K562 (cell line): ENCODE measurements at regions not wholly inside any gene's neighbourhood (a gene's known extent, or its start where the extent isn't known, plus 50 kb on each side); places are given as distances from the start of the nearest gene placed in this dataset.

Experiments
- LARP7 ChIP-seq: fragments of 450-650 bp; IDR thresholded peaks from 2 replicates; pipeline ENCODE4 v1.6.1; 2016
- NR2C2 ChIP-seq, 2 experiments: fragments of 200-800 bp in 1 of 2; sonication (Bioruptor generic) in 1 of 2; sonication (generic) in 1 of 2; formaldehyde crosslinking in 1 of 2; IDR thresholded peaks; 2 replicates each; pipeline versions ENCODE4 v1.6.1 to v1.8.0; 2016 to 2022; ENCODE audit warnings: mild to moderate bottlenecking in 1 of 2, missing compliant biosample characterization in 1 of 2, missing genetic modification characterization in 1 of 2, missing genetic modification reagents in 1 of 2
- POLR3G ChIP-seq: IDR thresholded peaks from 2 replicates; pipeline ENCODE4 v1.6.1; 2011; ENCODE audit not compliant: insufficient read length, insufficient replicate concordance; ENCODE audit errors: extremely low read depth
- THAP7 ChIP-seq: fragments of 250-450 bp; sonication (Bioruptor Pico); IDR thresholded peaks from 2 replicates; pipeline ENCODE4 v1.5.0; 2021
- ZBTB40 ChIP-seq, 2 experiments: fragments of 450-650 bp in 1 of 2; sonication (generic) in 1 of 2; formaldehyde crosslinking in 1 of 2; IDR thresholded peaks; 2 replicates each; pipeline versions ENCODE4 v1.7.1 to v1.9.0; 2016 to 2022; ENCODE audit warnings: inconsistent platforms in 1 of 2, mild to moderate bottlenecking in 1 of 2, missing genetic modification reagents in 1 of 2

DNA sequence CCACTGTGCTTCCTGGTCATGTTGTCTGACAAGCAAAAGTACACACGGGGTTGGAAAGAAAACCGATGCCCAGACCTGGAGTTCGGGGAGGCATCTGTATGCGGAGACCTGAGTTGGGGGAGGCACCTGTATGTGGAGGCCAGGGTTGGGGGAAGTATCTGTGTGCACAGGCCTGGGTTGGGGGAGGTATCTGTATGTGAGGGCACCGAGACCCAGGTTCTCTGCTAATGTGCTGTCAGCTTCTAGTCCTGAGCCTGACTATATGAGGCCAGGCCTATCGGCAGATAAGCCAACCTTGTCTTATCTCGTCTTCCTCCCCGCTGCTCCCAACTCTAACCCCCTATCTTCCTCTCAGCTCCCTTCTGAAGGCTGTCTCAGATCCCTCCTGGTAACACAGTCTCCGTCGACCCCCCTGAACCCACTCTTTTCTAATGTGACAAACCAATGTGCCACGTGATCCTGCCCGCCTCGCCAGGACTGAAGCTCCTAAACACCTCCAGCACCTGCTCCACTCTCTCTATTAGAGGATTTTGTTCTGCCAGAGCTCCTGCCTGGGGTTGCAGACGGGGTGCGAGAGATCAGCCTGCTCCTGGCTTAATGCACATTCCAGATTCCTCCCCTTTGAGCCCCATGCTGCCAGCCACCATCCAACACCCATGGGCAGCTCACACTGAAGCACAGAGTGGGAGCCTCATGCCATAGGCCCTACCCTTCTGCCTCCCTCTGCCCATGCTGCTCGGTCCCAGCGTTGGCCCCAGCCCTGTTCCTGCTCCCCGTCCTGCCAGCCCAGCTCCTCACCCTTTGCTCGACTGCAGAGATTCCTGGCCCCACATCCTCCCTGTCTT is 188.4 kb downstream of the SH3BP4 start (continued):
- TF ChIP-seq ZBTB40 (IDR thresholded peaks at IDR 0.05) (no peak), ZBTB40 (CRISPR knock-in tag; IDR thresholded peaks at IDR 0.05) (no peak), THAP7 (CRISPR knock-in tag) (no peak), POLR3G (no peak), LARP7 (no peak), NR2C2 (CRISPR knock-in tag; IDR thresholded peaks at IDR 0.05) (no peak), NR2C2 (tag; IDR thresholded peaks at IDR 0.05) (no peak)
